Neural progenitor cell (in vitro differentiated cells): ENCODE measurements at regions not wholly inside any gene's neighbourhood (a gene's known extent, or its start where the extent isn't known, plus 50 kb on each side); places are given as distances from the start of the nearest gene placed in this dataset.

Source experiments
- CTCF ChIP-seq: fragments of 200-600 bp; sonication (generic); IDR thresholded peaks from 2 replicates; pipeline ENCODE4 v1.5.1; 2017; ENCODE audit warnings: antibody characterized with exemption, mild to moderate bottlenecking
- EZH2 ChIP-seq: fragments of 200-600 bp; sonication (generic); IDR thresholded peaks from 2 replicates; pipeline ENCODE4 v1.6.1; 2017; ENCODE audit warnings: antibody characterized with exemption, mild to moderate bottlenecking, moderate library complexity
- EZH2phosphoT487 ChIP-seq: fragments of 200-600 bp; sonication (generic); IDR thresholded peaks from 2 replicates; pipeline ENCODE4 v1.6.1; 2017; ENCODE audit warnings: antibody characterized with exemption

GRCh38 chr5:143930561-143930960 lies 118.6 kb downstream of the HMHB1 start:
- TF ChIP-seq CTCF (no peak), EZH2phosphoT487 (no peak), EZH2 (no peak)
